Transverse colon (tissue), 4 donors: ENCODE measurements at regions not wholly inside any gene's neighbourhood (a gene's known extent, or its start where the extent isn't known, plus 50 kb on each side); places are given as distances from the start of the nearest gene placed in this dataset.

Source experiments
- DNase-seq: peaks from one replicate; pipeline ENCODE4 v3.0.0-alpha.2; 2019
- H3K27ac ChIP-seq, 4 donors: fragments of 200-600 bp; sonication (generic); 2 replicates each; pipeline ENCODE4 v1.5.1; 2016 to 2018; ENCODE audit warnings: inconsistent platforms in 4 of 4
- H3K27me3 ChIP-seq: fragments of 200-600 bp; sonication (generic); 2 replicates; pipeline ENCODE4 v1.5.1; 2017; ENCODE audit warnings: inconsistent platforms
- H3K36me3 ChIP-seq, 4 donors: fragments of 200-600 bp; sonication (generic); 2 replicates each; pipeline ENCODE4 v1.5.1; 2017 to 2019; ENCODE audit warnings: inconsistent platforms in 4 of 4
- H3K4me1 ChIP-seq, 4 donors: fragments of 200-600 bp; sonication (generic); 2 replicates each; pipeline ENCODE4 v1.5.1; 2017 to 2020; ENCODE audit warnings: inconsistent platforms in 4 of 4
- H3K4me3 ChIP-seq, 4 donors: fragments of 200-600 bp; sonication (generic); 1 replicate in 1 of 4; 2 replicates in 3 of 4; pipeline versions ENCODE4 v1.5.1 to v1.6.1; 2017 to 2019; ENCODE audit warnings: inconsistent platforms in 4 of 4
- H3K9me3 ChIP-seq, 2 donors: fragments of 200-600 bp; sonication (generic); 2 replicates each; pipeline ENCODE4 v1.5.1; 2017 to 2019; ENCODE audit warnings: inconsistent platforms in 2 of 2
- EP300 ChIP-seq: sonication (generic); formaldehyde crosslinking; IDR thresholded peaks from one replicate; pipeline ENCODE4 v1.6.1; 2017; ENCODE audit warnings: antibody characterized with exemption, low read depth
- POLR2A ChIP-seq: fragments of 450-650 bp; IDR thresholded peaks from one replicate; pipeline ENCODE4 v1.6.1; 2016; ENCODE audit warnings: antibody characterized with exemption, mild to moderate bottlenecking, moderate library complexity
- POLR2AphosphoS5 ChIP-seq, 3 donors: sonication (generic); formaldehyde crosslinking; IDR thresholded peaks; one replicate each; pipeline ENCODE4 v1.6.1; 2016; ENCODE audit warnings: antibody characterized with exemption in 3 of 3
- WGBS, 2 donors: methylation state at CpG; one replicate each; pipeline ENCODE4 v1.1.5; 2018; ENCODE audit warnings: low coverage in 1 of 2; 5-methylcytosine and 5-hydroxymethylcytosine counted together
- in situ Hi-C, 4 donors: fragments of 200-750 bp; cut with MboI; loops; one replicate each; pipeline versions ENCODE4 v1.15.0 to v1.15.1; 2017; ENCODE audit warnings: low sequenced_read_pairs in 3 of 4, low pct_ligation_motif_present in 1 of 4, low pct_unique_long_range_greater_than_20kb in 1 of 4
- intact Hi-C: fragments of 100-400 bp; cut with DNase I; formaldehyde crosslinking; loops from one replicate; pipeline ENCODE4 v1.15.1; 2023; ENCODE audit warnings: low total_unique reads
- TF ChIP-seq, protein P1 (sequence below), 5 experiments: fragments of 200-600 bp in 3 of 5; fragments of 450-650 bp in 2 of 5; sonication (generic) in 3 of 5; IDR thresholded peaks; 1 replicate in 2 of 5; 2 replicates in 3 of 5; pipeline ENCODE4 v1.5.1; 2016 to 2017; ENCODE audit warnings: antibody characterized with exemption in 5 of 5, inconsistent platforms in 3 of 5, mild to moderate bottlenecking in 2 of 5, moderate library complexity in 1 of 5

DNA sequence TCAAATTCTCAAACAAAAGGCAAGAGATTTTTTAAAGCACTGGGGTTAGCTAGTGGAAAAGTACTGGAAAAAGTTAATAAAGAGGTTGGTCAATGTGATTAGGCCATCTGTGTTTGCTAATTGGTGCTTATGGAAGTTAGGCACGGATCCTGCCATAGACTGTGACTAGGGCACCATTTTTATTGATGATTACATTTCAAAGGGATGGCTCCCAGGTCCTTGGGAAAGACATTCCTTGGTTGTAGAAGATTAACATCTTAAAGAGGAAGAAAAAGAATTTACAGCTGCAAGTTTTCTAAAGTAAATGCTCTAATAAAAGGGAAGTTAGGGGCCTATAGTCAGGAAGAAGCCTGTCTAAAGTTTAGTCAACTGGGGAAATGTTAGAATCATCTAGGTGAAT lies 1183.3 kb downstream of the DTWD2 start:
- intact Hi-C loops (no loop called here), in situ Hi-C loops (no loop called here)
- DNase-seq, result no peak
- 45 to 47% methylated on average over 1 of the region's 1 CpG for WGBS, 2 donors
- H3K4me1 ChIP-seq, result no peaks in the 10 kb centered on the region
- H3K4me3 ChIP-seq, result no peak overlapping the region
- TF ChIP-seq, protein P1, sequence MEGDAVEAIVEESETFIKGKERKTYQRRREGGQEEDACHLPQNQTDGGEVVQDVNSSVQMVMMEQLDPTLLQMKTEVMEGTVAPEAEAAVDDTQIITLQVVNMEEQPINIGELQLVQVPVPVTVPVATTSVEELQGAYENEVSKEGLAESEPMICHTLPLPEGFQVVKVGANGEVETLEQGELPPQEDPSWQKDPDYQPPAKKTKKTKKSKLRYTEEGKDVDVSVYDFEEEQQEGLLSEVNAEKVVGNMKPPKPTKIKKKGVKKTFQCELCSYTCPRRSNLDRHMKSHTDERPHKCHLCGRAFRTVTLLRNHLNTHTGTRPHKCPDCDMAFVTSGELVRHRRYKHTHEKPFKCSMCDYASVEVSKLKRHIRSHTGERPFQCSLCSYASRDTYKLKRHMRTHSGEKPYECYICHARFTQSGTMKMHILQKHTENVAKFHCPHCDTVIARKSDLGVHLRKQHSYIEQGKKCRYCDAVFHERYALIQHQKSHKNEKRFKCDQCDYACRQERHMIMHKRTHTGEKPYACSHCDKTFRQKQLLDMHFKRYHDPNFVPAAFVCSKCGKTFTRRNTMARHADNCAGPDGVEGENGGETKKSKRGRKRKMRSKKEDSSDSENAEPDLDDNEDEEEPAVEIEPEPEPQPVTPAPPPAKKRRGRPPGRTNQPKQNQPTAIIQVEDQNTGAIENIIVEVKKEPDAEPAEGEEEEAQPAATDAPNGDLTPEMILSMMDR (IDR thresholded peaks at IDR 0.05), result no peak
- no peak for TF ChIP-seq EP300
- no peak for TF ChIP-seq POLR2AphosphoS5 (IDR thresholded peaks at IDR 0.05)
- no peak for TF ChIP-seq POLR2A
- no peaks in the 10 kb centered on the region for H3K27me3 ChIP-seq
- H3K27ac ChIP-seq, result no peak overlapping the region
- no peaks in the 10 kb centered on the region for H3K36me3 ChIP-seq
- H3K9me3 ChIP-seq, result no peaks in the 10 kb centered on the region

DNA sequence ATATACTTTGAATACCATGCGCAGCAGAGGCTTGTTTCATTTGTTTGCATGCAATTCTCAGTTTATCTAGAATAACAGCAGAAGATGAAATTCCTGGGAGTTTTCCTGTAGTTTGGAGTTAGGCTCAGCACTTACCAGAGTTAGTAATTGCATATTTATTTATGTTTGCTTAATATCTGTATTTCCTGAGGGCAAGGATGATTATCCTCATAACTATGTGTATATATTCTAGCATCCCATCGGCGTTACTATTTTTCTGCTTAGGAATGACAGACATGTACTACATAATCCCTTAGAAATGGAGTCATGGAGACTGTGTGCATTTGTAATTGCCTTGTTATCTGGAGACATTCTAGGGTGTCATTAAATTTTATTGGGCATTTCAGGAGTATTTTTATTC lies 1184.8 kb downstream of the DTWD2 start:
- H3K36me3 ChIP-seq, result no peaks in the 10 kb centered on the region
- TF ChIP-seq POLR2AphosphoS5 (IDR thresholded peaks at IDR 0.05) (no peak), POLR2A (no peak), EP300 (no peak)
- TF ChIP-seq, protein P1 (IDR thresholded peaks at IDR 0.05), result no peak

DNA sequence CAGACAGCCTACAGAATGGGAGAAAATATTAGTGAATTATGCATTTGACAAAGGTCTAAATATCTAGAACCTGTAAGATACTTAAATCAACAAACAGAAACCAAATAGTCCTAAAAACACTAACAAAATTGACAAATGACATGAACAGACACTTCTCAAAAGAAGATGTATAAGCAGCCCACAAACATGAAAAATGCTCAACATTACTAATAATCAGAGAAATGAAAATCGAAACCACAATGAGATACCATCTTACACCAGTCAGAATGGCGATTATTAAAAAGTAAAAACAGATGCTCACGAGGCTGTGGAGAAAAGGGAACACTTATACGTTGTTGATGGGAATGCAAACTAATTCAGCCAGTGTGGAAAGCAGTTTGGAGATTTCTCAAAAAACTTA lies 1186.8 kb downstream of the DTWD2 start:
- in situ Hi-C loops, result no loop called here
- H3K27me3 ChIP-seq, result no peaks in the 10 kb centered on the region

More for the DNA sequence above, 1184.8 kb downstream of the DTWD2 start:
- no peaks in the 10 kb centered on the region for H3K9me3 ChIP-seq
- in situ Hi-C loops, result no loop called here
- 49 to 52% methylated on average over 3 of the region's 3 CpGs for WGBS, 2 donors
- intact Hi-C loops, result no loop called here
- H3K27ac ChIP-seq, result no peak overlapping the region
- no peaks in the 10 kb centered on the region for H3K27me3 ChIP-seq
- no peak overlapping the region for H3K4me3 ChIP-seq
- no peak for DNase-seq
- H3K4me1 ChIP-seq, result no peaks in the 10 kb centered on the region

DNA sequence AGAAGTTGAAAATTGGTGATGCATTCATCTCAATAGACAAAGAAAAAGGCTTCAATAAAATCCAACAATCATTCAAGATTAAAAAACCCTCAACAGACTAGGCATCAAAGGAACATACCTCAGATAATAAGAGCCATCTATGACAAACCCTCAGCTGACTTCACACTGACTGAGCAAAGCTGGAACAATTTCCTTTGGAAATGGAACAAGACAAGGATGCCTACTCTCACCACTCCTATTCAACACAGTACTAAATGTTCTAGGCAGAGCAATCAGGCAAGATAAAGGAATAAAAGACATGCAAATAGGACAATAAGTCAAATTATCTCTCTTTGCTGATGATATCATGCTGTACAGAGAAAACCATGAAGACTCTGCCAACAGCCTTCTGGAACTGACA lies 1188.1 kb downstream of the DTWD2 start:
- no peaks in the 10 kb centered on the region for H3K9me3 ChIP-seq
- H3K36me3 ChIP-seq, result no peaks in the 10 kb centered on the region
- H3K27ac ChIP-seq, result no peak overlapping the region
- in situ Hi-C loops (no loop called here), intact Hi-C loops (no loop called here)
- H3K4me3 ChIP-seq, result no peak overlapping the region
- TF ChIP-seq POLR2AphosphoS5 (IDR thresholded peaks at IDR 0.05), result no peak
- TF ChIP-seq, protein P1 (IDR thresholded peaks at IDR 0.05), result no peak
- TF ChIP-seq POLR2A, result no peak
- H3K27me3 ChIP-seq, result no peaks in the 10 kb centered on the region
- H3K4me1 ChIP-seq, result no peaks in the 10 kb centered on the region
- no peak for DNase-seq

More for the DNA sequence above, 1186.8 kb downstream of the DTWD2 start:
- WGBS, 2 donors, result 82 to 86% methylated on average over 4 of the region's 4 CpGs
- no peak overlapping the region for H3K4me3 ChIP-seq
- H3K9me3 ChIP-seq, result no peaks in the 10 kb centered on the region
- intact Hi-C loops, result no loop called here
- H3K36me3 ChIP-seq, result no peaks in the 10 kb centered on the region
- DNase-seq, result no peak
- H3K4me1 ChIP-seq, result no peaks in the 10 kb centered on the region
- no peak overlapping the region for H3K27ac ChIP-seq
- TF ChIP-seq EP300, result no peak
- TF ChIP-seq, protein P1 (IDR thresholded peaks at IDR 0.05), result no peak
- no peak for TF ChIP-seq POLR2A
- no peak for TF ChIP-seq POLR2AphosphoS5 (IDR thresholded peaks at IDR 0.05)
